ENCODE measurements at regions not wholly inside any gene's neighbourhood (a gene's known extent, or its start where the extent isn't known, plus 50 kb on each side); places are given as distances from the start of the nearest gene placed in this dataset.
"Not testable (repeated sequence)": the region's sequence is repeated elsewhere in the genome, so short reads cannot be mapped to it uniquely, and the experiment has no call there.

GRCh38 chr5:32880796-32881195, 169.7 kb downstream of the NPR3 start:
- DNase-seq (ENCODE audit: low read depth, low spot score) = no peak
- Histone ChIP-seq H3K9ac (ENCODE audit: insufficient read length, low read depth) (no peak overlapping the region), H3K36me3 (ENCODE audit: insufficient read depth, insufficient read length, low read length) (no peaks in the 10 kb centered on the region), H3K4me1 (ENCODE audit: insufficient read depth, insufficient read length) (no peaks in the 10 kb centered on the region), H3K9me3 (ENCODE audit: insufficient read depth, low read length) (no peaks in the 10 kb centered on the region), H3K27me3 (ENCODE audit: insufficient read depth, insufficient read length) (no peaks in the 10 kb centered on the region), H3K4me3 (ENCODE audit: insufficient read length, low read depth) (no peak overlapping the region)
- TF ChIP-seq ZNF274 (IDR thresholded peaks at IDR 0.05; ENCODE audit: low read depth, low read length) (no peak), YY1 (IDR thresholded peaks at IDR 0.05; ENCODE audit: insufficient read depth, insufficient read length) (no peak), SUZ12 (IDR thresholded peaks at IDR 0.05; ENCODE audit: extremely low read depth, insufficient read depth, insufficient read length) (no peak)

- TF ChIP-seq SUZ12 (IDR thresholded peaks at IDR 0.05; ENCODE audit: extremely low read depth, insufficient read depth, insufficient read length) (no peak), ZNF274 (IDR thresholded peaks at IDR 0.05; ENCODE audit: low read depth, low read length) (no peak), YY1 (IDR thresholded peaks at IDR 0.05; ENCODE audit: insufficient read depth, insufficient read length) (no peak)
- H3K27me3 ChIP-seq (ENCODE audit: insufficient read depth, insufficient read length) = no peaks in the 10 kb centered on the region
- no peaks in the 10 kb centered on the region for H3K9me3 ChIP-seq (ENCODE audit: insufficient read depth, low read length)
- DNase-seq (ENCODE audit: low read depth, low spot score) = no peak
- no peak overlapping the region for H3K4me3 ChIP-seq (ENCODE audit: insufficient read length, low read depth)
- no peak overlapping the region for H3K9ac ChIP-seq (ENCODE audit: insufficient read length, low read depth)
- no peaks in the 10 kb centered on the region for H3K36me3 ChIP-seq (ENCODE audit: insufficient read depth, insufficient read length, low read length)
- no peaks in the 10 kb centered on the region for H3K4me1 ChIP-seq (ENCODE audit: insufficient read depth, insufficient read length)
These were observed 176.3 kb downstream of the NPR3 start for GRCh38 chr5:32887390-32887789.

- H3K4me1 ChIP-seq (ENCODE audit: insufficient read depth, insufficient read length) = no peaks in the 10 kb centered on the region
- H3K9me3 ChIP-seq (ENCODE audit: insufficient read depth, low read length) = no peaks in the 10 kb centered on the region
- DNase-seq (ENCODE audit: low read depth, low spot score) = no peak
- no peaks in the 10 kb centered on the region for H3K36me3 ChIP-seq (ENCODE audit: insufficient read depth, insufficient read length, low read length)
- TF ChIP-seq YY1 (IDR thresholded peaks at IDR 0.05; ENCODE audit: insufficient read depth, insufficient read length) (no peak), SUZ12 (IDR thresholded peaks at IDR 0.05; ENCODE audit: extremely low read depth, insufficient read depth, insufficient read length) (no peak), ZNF274 (IDR thresholded peaks at IDR 0.05; ENCODE audit: low read depth, low read length) (no peak)
- no peak overlapping the region for H3K9ac ChIP-seq (ENCODE audit: insufficient read length, low read depth)
- H3K27me3 ChIP-seq (ENCODE audit: insufficient read depth, insufficient read length) = no peaks in the 10 kb centered on the region
- H3K4me3 ChIP-seq (ENCODE audit: insufficient read length, low read depth) = no peak overlapping the region
These were observed 178.0 kb downstream of the NPR3 start for GRCh38 chr5:32889078-32889477.

- no peaks in the 10 kb centered on the region for H3K27me3 ChIP-seq (ENCODE audit: insufficient read depth, insufficient read length)
- no peak overlapping the region for H3K9ac ChIP-seq (ENCODE audit: insufficient read length, low read depth)
- no peaks in the 10 kb centered on the region for H3K36me3 ChIP-seq (ENCODE audit: insufficient read depth, insufficient read length, low read length)
- no peak overlapping the region for H3K4me3 ChIP-seq (ENCODE audit: insufficient read length, low read depth)
- H3K9me3 ChIP-seq (ENCODE audit: insufficient read depth, low read length) = no peaks in the 10 kb centered on the region
- TF ChIP-seq ZNF274 (IDR thresholded peaks at IDR 0.05; ENCODE audit: low read depth, low read length) (no peak), SUZ12 (IDR thresholded peaks at IDR 0.05; ENCODE audit: extremely low read depth, insufficient read depth, insufficient read length) (no peak), YY1 (IDR thresholded peaks at IDR 0.05; ENCODE audit: insufficient read depth, insufficient read length) (no peak)
- H3K4me1 ChIP-seq (ENCODE audit: insufficient read depth, insufficient read length) = no peaks in the 10 kb centered on the region
- no peak for DNase-seq (ENCODE audit: low read depth, low spot score)
These were observed 192.5 kb downstream of the NPR3 start for GRCh38 chr5:32903613-32904012.

GRCh38 chr5:32908641-32909040, 197.5 kb downstream of the NPR3 start:
- no peak for DNase-seq (ENCODE audit: low read depth, low spot score)
- Histone ChIP-seq H3K36me3 (ENCODE audit: insufficient read depth, insufficient read length, low read length) (no peaks in the 10 kb centered on the region), H3K9ac (ENCODE audit: insufficient read length, low read depth) (no peak overlapping the region), H3K27me3 (ENCODE audit: insufficient read depth, insufficient read length) (no peaks in the 10 kb centered on the region), H3K4me3 (ENCODE audit: insufficient read length, low read depth) (no peak overlapping the region), H3K9me3 (ENCODE audit: insufficient read depth, low read length) (no peaks in the 10 kb centered on the region), H3K4me1 (ENCODE audit: insufficient read depth, insufficient read length) (no peaks in the 10 kb centered on the region)
- TF ChIP-seq ZNF274 (IDR thresholded peaks at IDR 0.05; ENCODE audit: low read depth, low read length) = no peak
- no peak for TF ChIP-seq YY1 (IDR thresholded peaks at IDR 0.05; ENCODE audit: insufficient read depth, insufficient read length)
- TF ChIP-seq SUZ12 (IDR thresholded peaks at IDR 0.05; ENCODE audit: extremely low read depth, insufficient read depth, insufficient read length) = no peak

- no peak for DNase-seq (ENCODE audit: low read depth, low spot score)
- Histone ChIP-seq H3K9ac (ENCODE audit: insufficient read length, low read depth) (no peak overlapping the region), H3K9me3 (ENCODE audit: insufficient read depth, low read length) (no peaks in the 10 kb centered on the region), H3K4me3 (ENCODE audit: insufficient read length, low read depth) (no peak overlapping the region), H3K27me3 (ENCODE audit: insufficient read depth, insufficient read length) (no peaks in the 10 kb centered on the region), H3K36me3 (ENCODE audit: insufficient read depth, insufficient read length, low read length) (no peaks in the 10 kb centered on the region), H3K4me1 (ENCODE audit: insufficient read depth, insufficient read length) (no peaks in the 10 kb centered on the region)
- TF ChIP-seq YY1 (IDR thresholded peaks at IDR 0.05; ENCODE audit: insufficient read depth, insufficient read length) (no peak), ZNF274 (IDR thresholded peaks at IDR 0.05; ENCODE audit: low read depth, low read length) (no peak), SUZ12 (IDR thresholded peaks at IDR 0.05; ENCODE audit: extremely low read depth, insufficient read depth, insufficient read length) (no peak)
These were observed 198.1 kb downstream of the NPR3 start for GRCh38 chr5:32909207-32909606.

GRCh38 chr5:32916648-32917047, 205.5 kb downstream of the NPR3 start:
- no peaks in the 10 kb centered on the region for H3K27me3 ChIP-seq (ENCODE audit: insufficient read depth, insufficient read length)
- no peak for DNase-seq (ENCODE audit: low read depth, low spot score)
- H3K4me3 ChIP-seq (ENCODE audit: insufficient read length, low read depth) = no peak overlapping the region
- H3K9ac ChIP-seq (ENCODE audit: insufficient read length, low read depth) = no peak overlapping the region
- TF ChIP-seq YY1 (IDR thresholded peaks at IDR 0.05; ENCODE audit: insufficient read depth, insufficient read length) = no peak
- TF ChIP-seq ZNF274 (IDR thresholded peaks at IDR 0.05; ENCODE audit: low read depth, low read length) = no peak
- no peak for TF ChIP-seq SUZ12 (IDR thresholded peaks at IDR 0.05; ENCODE audit: extremely low read depth, insufficient read depth, insufficient read length)
- no peaks in the 10 kb centered on the region for H3K4me1 ChIP-seq (ENCODE audit: insufficient read depth, insufficient read length)
- H3K9me3 ChIP-seq (ENCODE audit: insufficient read depth, low read length) = no peaks in the 10 kb centered on the region
- no peaks in the 10 kb centered on the region for H3K36me3 ChIP-seq (ENCODE audit: insufficient read depth, insufficient read length, low read length)

GRCh38 chr5:32928761-32929160, 217.6 kb downstream of the NPR3 start:
- Histone ChIP-seq H3K4me1 (ENCODE audit: insufficient read depth, insufficient read length) (no peaks in the 10 kb centered on the region), H3K4me3 (ENCODE audit: insufficient read length, low read depth) (no peak overlapping the region), H3K27me3 (ENCODE audit: insufficient read depth, insufficient read length) (no peaks in the 10 kb centered on the region), H3K9me3 (ENCODE audit: insufficient read depth, low read length) (no peaks in the 10 kb centered on the region), H3K36me3 (ENCODE audit: insufficient read depth, insufficient read length, low read length) (no peaks in the 10 kb centered on the region), H3K9ac (ENCODE audit: insufficient read length, low read depth) (no peak overlapping the region)
- DNase-seq (ENCODE audit: low read depth, low spot score) = no peak
- TF ChIP-seq ZNF274 (IDR thresholded peaks at IDR 0.05; ENCODE audit: low read depth, low read length) (no peak), YY1 (IDR thresholded peaks at IDR 0.05; ENCODE audit: insufficient read depth, insufficient read length) (no peak), SUZ12 (IDR thresholded peaks at IDR 0.05; ENCODE audit: extremely low read depth, insufficient read depth, insufficient read length) (no peak)

GRCh38 chr5:32931438-32931837, 220.3 kb downstream of the NPR3 start:
- H3K4me1 ChIP-seq (ENCODE audit: insufficient read depth, insufficient read length); H3K4me3 ChIP-seq (ENCODE audit: insufficient read length, low read depth); H3K36me3 ChIP-seq (ENCODE audit: insufficient read depth, insufficient read length, low read length); H3K9me3 ChIP-seq (ENCODE audit: insufficient read depth, low read length); H3K9ac ChIP-seq (ENCODE audit: insufficient read length, low read depth); DNase-seq (ENCODE audit: low read depth, low spot score); H3K27me3 ChIP-seq (ENCODE audit: insufficient read depth, insufficient read length): not testable (repeated sequence)
